HCT116 (cell line): ENCODE measurements at regions not wholly inside any gene's neighbourhood (a gene's known extent, or its start where the extent isn't known, plus 50 kb on each side); places are given as distances from the start of the nearest gene placed in this dataset.

Experiments
- ATAC-seq: fragments of 200-7000 bp; cut with Tn5 transposase; 2 replicates; pipeline ENCODE4 v1.9.1; 2020; ENCODE audit warnings: mild to moderate bottlenecking, moderate library complexity
- BruUV-seq: library from RNA; stranded (reverse); fragments of 400-500 nt; replicated peaks from 2 replicates; lab custom pipeline; 2021; lab: Mats Ljungman, UMichigan
- CTCF ChIA-PET: fragments of 300-600 bp; sonication (Branson Sonifier 250); formaldehyde crosslinking; loops from one replicate; lab custom pipeline; 2021; ENCODE audit warnings: antibody characterized with exemption; lab: Charles Lee
- POLR2A ChIA-PET: fragments of 300-600, 350-600 bp; sonication (Branson Sonifier 250); formaldehyde crosslinking; loops from one replicate; lab custom pipeline; 2021; ENCODE audit warnings: antibody characterized with exemption; lab: Charles Lee
- RAD21 ChIA-PET, 2 experiments: fragments of 300-600 bp; sonication (Branson Sonifier 250); formaldehyde crosslinking; loops; one replicate each; lab custom pipeline; 2023; ENCODE audit warnings: low total read pairs in 2 of 2; ENCODE audit not compliant: uncharacterized antibody in 2 of 2, unreplicated experiment in 2 of 2, low non-redundant PET in 1 of 2; lab: Charles Lee
- DNase-seq: peaks from one replicate; pipeline ENCODE4 v3.0.0-alpha.2; 2010; ENCODE audit warnings: low read depth, low spot score
- H2AFZ ChIP-seq: fragments of 200-600 bp; shearing (Covaris generic), sonication (generic); 2 replicates; pipeline ENCODE4 v1.6.1; 2017; ENCODE audit warnings: low read depth, mixed run types, mixed read lengths, antibody characterized with exemption, low read length; ENCODE audit not compliant: poor library complexity, severe bottlenecking
- H3K27ac ChIP-seq: 2 replicates; pipeline ENCODE4 v1.5.1; 2012; ENCODE audit warnings: low read depth, low read length
- H3K27me3 ChIP-seq: fragments of 200-600 bp; sonication (generic); 2 replicates; pipeline ENCODE4 v1.6.1; 2016; ENCODE audit warnings: mixed run types, low read length, mixed read lengths; ENCODE audit not compliant: insufficient read depth
- H3K36me3 ChIP-seq, 2 experiments: fragments of 200-500 bp in 1 of 2; fragments of 200-600 bp in 1 of 2; sonication (Bioruptor generic) in 1 of 2; sonication (generic) in 1 of 2; 2 replicates each; pipeline versions ENCODE4 v1.5.1 to v1.6.1; 2014 to 2016; ENCODE audit warnings: low read length in 2 of 2, inconsistent platforms in 1 of 2, mixed read lengths in 1 of 2, mixed run types in 1 of 2; ENCODE audit not compliant: insufficient read depth in 2 of 2, control insufficient read depth in 1 of 2
- H3K4me1 ChIP-seq, 2 experiments: fragments of 200-600 bp in 1 of 2; sonication (generic) in 1 of 2; 2 replicates each; pipeline versions ENCODE4 v1.5.1 to v1.6.1; 2012 to 2017; ENCODE audit warnings: low read length in 2 of 2, inconsistent platforms in 1 of 2, mild to moderate bottlenecking in 1 of 2, mixed read lengths in 1 of 2, mixed run types in 1 of 2, moderate library complexity in 1 of 2; ENCODE audit not compliant: insufficient read depth in 2 of 2, control insufficient read depth in 1 of 2
- H3K4me2 ChIP-seq: fragments of 200-600 bp; sonication (generic); 2 replicates; pipeline ENCODE4 v1.6.1; 2017; ENCODE audit warnings: mixed run types, low read length, mixed read lengths
- H3K4me3 ChIP-seq, 2 experiments: fragments of 200-600 bp in 1 of 2; sonication (generic) in 1 of 2; replicated peaks in 1 of 2; 2 replicates each; pipeline ENCODE4 v1.5.1; 2011 to 2016; ENCODE audit warnings: low read length in 2 of 2, control low read depth in 1 of 2, low read depth in 1 of 2, mild to moderate bottlenecking in 1 of 2, mixed read lengths in 1 of 2, mixed run types in 1 of 2
- H3K79me2 ChIP-seq: fragments of 200-600 bp; sonication (generic); 2 replicates; pipeline ENCODE4 v1.6.1; 2017; ENCODE audit warnings: mild to moderate bottlenecking, mixed run types, low read length, moderate library complexity, mixed read lengths; ENCODE audit not compliant: insufficient read depth
- H3K9ac ChIP-seq: fragments of 200-600 bp; sonication (generic); 2 replicates; pipeline ENCODE4 v1.6.1; 2016; ENCODE audit warnings: low read length, mixed read lengths
- H3K9me2 ChIP-seq: fragments of 200-600 bp; sonication (generic), shearing (Covaris generic); 2 replicates; pipeline ENCODE4 v1.6.1; 2017; ENCODE audit warnings: mixed run types, mild to moderate bottlenecking, moderate library complexity; ENCODE audit not compliant: insufficient read depth
- H3K9me3 ChIP-seq, 2 experiments: fragments of 200-500 bp in 1 of 2; fragments of 200-600 bp in 1 of 2; sonication (Bioruptor generic) in 1 of 2; sonication (generic) in 1 of 2; 2 replicates each; pipeline ENCODE4 v1.6.1; 2014 to 2017; ENCODE audit warnings: low read length in 2 of 2, mixed read lengths in 2 of 2, inconsistent platforms in 1 of 2, low read depth in 1 of 2, mild to moderate bottlenecking in 1 of 2, mixed run types in 1 of 2, moderate library complexity in 1 of 2; ENCODE audit not compliant: control insufficient read depth in 1 of 2, insufficient read depth in 1 of 2
- H4K20me1 ChIP-seq: fragments of 200-600 bp; sonication (generic), shearing (Covaris generic); 2 replicates; pipeline ENCODE4 v1.6.1; 2017; ENCODE audit warnings: mixed run types, mild to moderate bottlenecking, moderate library complexity; ENCODE audit not compliant: insufficient read depth
- ATF3 ChIP-seq: IDR thresholded peaks from 2 replicates; pipeline ENCODE4 v1.6.1; 2012
- EGR1 ChIP-seq: IDR thresholded peaks from 2 replicates; pipeline ENCODE4 v1.6.1; 2012; ENCODE audit warnings: low read depth
- ELF1 ChIP-seq: IDR thresholded peaks from 2 replicates; pipeline ENCODE4 v1.6.1; 2012; ENCODE audit warnings: low read depth, borderline replicate concordance
- EZH2 ChIP-seq: fragments of 200-600 bp; sonication (generic); IDR thresholded peaks from 2 replicates; pipeline ENCODE4 v1.6.1; 2017; ENCODE audit warnings: antibody characterized with exemption, mixed run types
- FOSL1 ChIP-seq: IDR thresholded peaks from 2 replicates; pipeline ENCODE4 v1.6.1; 2012; ENCODE audit warnings: low read depth
- JUND ChIP-seq: IDR thresholded peaks from 2 replicates; pipeline ENCODE4 v1.6.1; 2012
- POLR2AphosphoS5 ChIP-seq: IDR thresholded peaks from 2 replicates; pipeline ENCODE4 v1.6.1; 2011; ENCODE audit warnings: mild to moderate bottlenecking, low read depth, low read length, moderate library complexity
- RAD21 ChIP-seq: IDR thresholded peaks from 2 replicates; pipeline ENCODE4 v1.6.1; 2012; ENCODE audit warnings: low read depth, mild to moderate bottlenecking
- SRF ChIP-seq: IDR thresholded peaks from 2 replicates; pipeline ENCODE4 v1.6.1; 2012; ENCODE audit warnings: low read depth
- YY1 ChIP-seq: IDR thresholded peaks from 2 replicates; pipeline ENCODE4 v1.6.1; 2011; ENCODE audit warnings: low read length, low read depth, moderate library complexity, mild to moderate bottlenecking; ENCODE audit not compliant: insufficient replicate concordance; ENCODE audit errors: extremely low read depth
- ZFX ChIP-seq: fragments of 450-650 bp; IDR thresholded peaks from 2 replicates; pipeline ENCODE4 v1.6.1; 2017
- ZNF274 ChIP-seq: fragments of 200-500 bp; sonication (Bioruptor generic); IDR thresholded peaks from 2 replicates; pipeline ENCODE4 v1.6.1; 2014; ENCODE audit warnings: mild to moderate bottlenecking, low read depth, low read length, inconsistent platforms
- intact Hi-C: fragments of 100-400 bp; cut with micrococcal nuclease; formaldehyde crosslinking; loops from 2 replicates; pipeline ENCODE4 v1.10.0; 2022

DNA sequence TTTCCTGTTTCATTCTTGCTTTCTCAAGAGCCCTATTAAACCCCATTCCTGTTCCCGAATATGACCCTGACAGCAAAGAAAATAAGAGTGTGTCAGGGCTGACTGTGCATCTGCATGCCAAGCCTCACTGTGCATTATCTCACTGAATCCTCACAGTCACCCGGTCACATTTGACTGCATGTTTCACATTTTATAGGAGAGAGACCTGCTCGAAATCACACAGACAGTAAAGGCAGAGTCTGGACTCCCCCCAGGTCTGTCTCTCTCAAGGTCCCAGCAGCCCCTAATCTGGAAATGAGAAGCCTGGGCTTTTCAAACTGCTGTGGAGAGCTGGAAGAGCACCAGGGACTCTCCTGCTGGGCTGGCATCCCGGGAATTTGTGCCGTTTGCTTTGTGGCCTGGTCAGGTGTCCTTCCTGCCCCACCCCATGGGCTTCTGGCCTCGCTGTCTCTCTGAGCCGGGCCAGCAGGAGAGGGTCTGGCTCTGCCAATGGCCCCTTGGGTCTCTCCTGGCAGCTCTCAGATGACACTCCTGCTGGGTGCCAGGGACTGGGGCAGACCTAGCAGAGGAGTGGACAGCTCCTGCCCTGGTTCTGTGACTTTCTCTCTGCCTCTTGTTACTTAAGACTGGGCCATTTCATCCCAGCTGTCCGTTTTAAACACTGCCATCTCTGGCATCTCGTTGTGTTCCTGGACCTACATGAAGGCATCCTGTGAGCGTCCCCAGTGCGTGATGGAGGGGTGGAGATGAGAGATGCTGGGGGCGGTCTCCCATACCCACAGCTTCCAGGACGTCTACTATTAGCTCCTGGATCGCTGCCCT lies 173.6 kb downstream of the ARHGAP12 start:
- ATAC-seq, result peak; percentile 17; the same call in 1 of the 2 replicates
- Histone ChIP-seq H3K36me3 (no peaks in the 10 kb centered on the region), H4K20me1 (no peaks in the 10 kb centered on the region), H2AFZ (peak overlapping the region; percentile 89), H3K27ac (no peak overlapping the region), H3K4me2 (peak overlapping the region; percentile 70), H3K27me3 (no peaks in the 10 kb centered on the region), H3K9me2 (no peaks in the 10 kb centered on the region), H3K9me3 (no peaks in the 10 kb centered on the region), H3K79me2 (no peaks in the 10 kb centered on the region), H3K9ac (peak overlapping the region; percentile 47), H3K4me1 (peaks cover 26 to 45% of the 10 kb centered on the region in 2 experiments), H3K4me3 (peak overlapping the region in 1 of 2 experiments; percentile 26; a peak in 2 of 4 replicates)
- DNase-seq, result no peak
- CTCF ChIA-PET, result interaction anchor here (0.7 kb wide), 1 partner anchor 53 kb away, joined by 5 read pairs; no protein-coding TSS in a partner anchor
- intact Hi-C loops, result no loop called here
- POLR2A ChIA-PET, result interaction anchor here (0.7 kb wide), 1 partner anchor 16 kb away, joined by 4 read pairs; no protein-coding TSS in a partner anchor
- BruUV-seq, result no TSS peak
- TF ChIP-seq RAD21 (no peak), ATF3 (no peak), EZH2 (no peak), ZNF274 (no peak), EGR1 (no peak), POLR2AphosphoS5 (no peak), ZFX (no peak), YY1 (no peak), ELF1 (no peak), FOSL1 (no peak), SRF (no peak), JUND (no peak)
- RAD21 ChIA-PET, result interaction anchor here in 1 of 2 experiments (0.7 kb wide), 1 partner anchor 177 kb away, joined by 3 read pairs; no protein-coding TSS in a partner anchor
